Fibroblast of pulmonary artery (primary cell): ENCODE measurements at regions not wholly inside any gene's neighbourhood (a gene's known extent, or its start where the extent isn't known, plus 50 kb on each side); places are given as distances from the start of the nearest gene placed in this dataset.

ENCODE experiments used
- DNase-seq: peaks from one replicate; pipeline ENCODE4 v3.0.0-alpha.2; 2010; ENCODE audit warnings: low read depth
- H3K4me3 ChIP-seq: replicated peaks from 2 replicates; pipeline ENCODE4 v1.5.1; 2011; ENCODE audit warnings: low read depth, mild to moderate bottlenecking, control low read depth, low read length, moderate library complexity
- TF ChIP-seq, protein P1 (sequence below): IDR thresholded peaks from 2 replicates; pipeline ENCODE4 v1.5.1; 2011; ENCODE audit warnings: mild to moderate bottlenecking, control low read depth, low read length, inconsistent platforms; ENCODE audit errors: missing control alignments

DNA sequence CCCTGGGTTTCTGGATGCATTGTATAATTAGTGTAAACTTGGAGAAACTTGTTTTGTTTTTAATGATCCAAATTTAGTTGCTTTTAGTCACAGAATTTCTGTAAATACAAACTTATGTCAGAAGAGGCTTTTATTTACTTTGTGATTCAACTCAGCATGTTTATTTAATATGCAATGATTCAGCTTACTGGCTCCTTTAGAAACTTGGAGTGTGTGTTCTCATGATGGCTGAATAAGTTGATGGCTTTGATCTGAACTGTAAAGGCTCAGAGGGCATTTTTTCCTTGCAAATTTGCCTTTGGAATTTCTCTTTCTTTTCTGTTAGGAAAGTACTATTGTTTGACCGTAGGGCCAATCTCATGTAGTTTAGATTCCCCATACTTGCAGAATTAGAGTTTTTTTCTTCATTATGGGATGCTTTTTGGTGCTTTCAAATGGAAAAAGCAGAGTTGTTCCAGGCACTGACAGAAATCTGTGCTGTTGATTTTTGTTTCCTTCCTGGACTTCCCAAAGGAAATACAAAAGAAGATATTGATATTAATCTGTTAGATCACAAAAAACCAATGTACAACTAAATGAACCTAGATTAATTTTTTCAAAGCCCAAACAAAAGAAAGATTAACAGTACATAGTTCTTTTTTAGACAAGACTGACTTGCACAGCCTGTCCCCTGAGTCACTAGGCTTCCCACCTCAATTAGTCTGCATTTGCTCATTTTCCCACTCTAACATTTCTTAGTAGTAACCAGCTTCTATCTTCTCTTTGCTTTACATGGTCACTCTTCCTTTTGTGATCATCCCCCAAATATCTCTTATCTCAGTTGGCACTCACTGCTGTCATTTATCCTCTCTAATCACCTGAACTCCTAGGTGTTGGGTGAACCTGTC is 96.8 kb upstream of the AGR3 start:
- no peak overlapping the region for H3K4me3 ChIP-seq
- DNase-seq, result peak; percentile 55
- TF ChIP-seq, protein P1, sequence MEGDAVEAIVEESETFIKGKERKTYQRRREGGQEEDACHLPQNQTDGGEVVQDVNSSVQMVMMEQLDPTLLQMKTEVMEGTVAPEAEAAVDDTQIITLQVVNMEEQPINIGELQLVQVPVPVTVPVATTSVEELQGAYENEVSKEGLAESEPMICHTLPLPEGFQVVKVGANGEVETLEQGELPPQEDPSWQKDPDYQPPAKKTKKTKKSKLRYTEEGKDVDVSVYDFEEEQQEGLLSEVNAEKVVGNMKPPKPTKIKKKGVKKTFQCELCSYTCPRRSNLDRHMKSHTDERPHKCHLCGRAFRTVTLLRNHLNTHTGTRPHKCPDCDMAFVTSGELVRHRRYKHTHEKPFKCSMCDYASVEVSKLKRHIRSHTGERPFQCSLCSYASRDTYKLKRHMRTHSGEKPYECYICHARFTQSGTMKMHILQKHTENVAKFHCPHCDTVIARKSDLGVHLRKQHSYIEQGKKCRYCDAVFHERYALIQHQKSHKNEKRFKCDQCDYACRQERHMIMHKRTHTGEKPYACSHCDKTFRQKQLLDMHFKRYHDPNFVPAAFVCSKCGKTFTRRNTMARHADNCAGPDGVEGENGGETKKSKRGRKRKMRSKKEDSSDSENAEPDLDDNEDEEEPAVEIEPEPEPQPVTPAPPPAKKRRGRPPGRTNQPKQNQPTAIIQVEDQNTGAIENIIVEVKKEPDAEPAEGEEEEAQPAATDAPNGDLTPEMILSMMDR, result no peak

DNA sequence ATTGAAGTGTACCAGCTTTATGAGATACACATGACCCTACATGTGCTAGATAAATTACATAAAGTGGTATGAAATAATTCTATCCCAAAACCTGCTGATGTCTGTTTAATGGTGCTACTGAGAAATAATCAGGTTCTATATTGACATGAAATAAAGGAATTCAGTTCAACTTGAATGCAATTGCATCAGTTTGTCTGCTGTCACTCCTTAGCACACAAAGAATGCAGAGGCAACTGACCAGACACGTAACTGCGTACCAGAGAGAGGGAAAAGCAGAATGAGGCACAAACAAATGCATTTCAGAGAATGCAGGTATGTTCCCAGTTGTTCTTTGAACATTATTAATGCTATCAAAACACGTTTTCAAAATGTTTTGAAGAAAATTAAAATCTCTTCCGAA is 98.8 kb upstream of the AGR3 start:
- H3K4me3 ChIP-seq, result no peak overlapping the region
- no peak for DNase-seq
- TF ChIP-seq, protein P1, result no peak

DNA sequence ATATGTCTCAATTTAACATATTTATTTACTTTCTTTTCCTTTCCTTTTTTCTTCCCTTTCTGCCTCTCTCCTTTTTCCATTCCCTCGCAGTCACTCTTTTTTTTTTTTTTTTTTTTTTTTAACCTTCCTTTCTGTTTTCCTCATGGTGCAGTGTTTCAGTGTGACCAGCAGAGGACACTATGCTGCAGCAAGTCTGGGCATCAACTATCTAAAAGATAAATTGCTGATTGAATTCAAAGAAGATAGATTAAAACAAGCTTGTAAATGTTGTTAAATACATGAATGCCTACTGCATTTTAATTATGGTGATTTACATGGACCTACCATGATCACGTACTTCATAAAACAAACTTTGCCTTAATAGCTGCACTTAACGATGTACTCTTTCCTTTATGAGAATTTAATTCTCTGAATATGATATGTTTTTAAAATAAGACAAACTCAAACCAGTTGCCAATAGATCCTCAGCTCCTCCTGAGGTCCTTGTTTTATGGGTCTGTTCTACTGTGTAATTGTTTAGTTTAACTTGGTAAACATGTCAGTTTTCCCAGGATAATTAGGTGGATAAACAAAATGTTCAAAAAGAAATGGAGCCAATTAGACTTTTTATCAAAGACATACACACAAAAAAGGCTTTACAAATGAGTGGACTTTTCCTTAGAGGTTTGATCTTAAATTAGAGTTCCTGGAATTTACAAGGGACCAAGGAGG is 101.0 kb upstream of the AGR3 start:
- TF ChIP-seq, protein P1, result peak; percentile 97
- peak; percentile 77 for DNase-seq
- H3K4me3 ChIP-seq, result no peak overlapping the region

DNA sequence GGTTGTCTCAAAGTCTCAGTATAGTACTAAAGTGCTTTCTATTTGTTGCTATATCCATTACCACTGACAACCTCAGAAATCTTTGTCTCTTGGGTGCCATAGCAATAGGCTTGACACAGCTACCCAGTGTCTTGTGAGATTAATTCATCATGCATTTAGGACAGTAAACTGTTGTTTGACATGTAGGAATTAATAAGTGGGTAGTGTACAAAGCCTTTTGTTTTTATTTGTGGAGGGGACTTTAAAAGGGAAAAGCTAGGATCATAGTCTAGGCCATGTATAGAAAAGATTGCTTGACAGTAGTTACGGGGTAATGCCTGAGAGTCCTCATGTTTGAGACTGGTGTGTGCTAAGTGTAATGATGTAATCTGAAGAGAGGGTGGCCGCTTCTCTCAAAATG is 102.6 kb upstream of the AGR3 start:
- H3K4me3 ChIP-seq, result no peak overlapping the region
- DNase-seq, result no peak
- TF ChIP-seq, protein P1, result no peak

DNA sequence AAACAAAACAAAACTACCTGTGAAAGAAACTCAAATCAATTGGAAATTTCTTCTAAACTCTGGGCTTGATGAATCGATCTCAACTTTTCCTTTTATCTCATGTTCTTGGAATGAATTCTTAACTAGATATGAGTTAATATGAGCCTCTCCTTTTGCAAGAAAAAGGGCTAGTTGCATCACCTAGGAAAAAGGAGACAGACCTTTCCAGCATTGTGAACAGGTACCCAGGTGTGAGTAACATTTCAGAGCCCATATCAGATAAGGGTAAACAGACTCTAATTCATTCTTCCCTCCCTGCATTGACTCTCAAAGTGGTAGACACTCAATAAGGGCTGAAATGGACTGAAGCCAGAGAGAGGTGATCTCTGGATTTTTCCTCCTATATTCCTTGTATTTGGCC is 103.8 kb upstream of the AGR3 start:
- H3K4me3 ChIP-seq, result no peak overlapping the region
- TF ChIP-seq, protein P1, result no peak
- DNase-seq, result no peak

DNA sequence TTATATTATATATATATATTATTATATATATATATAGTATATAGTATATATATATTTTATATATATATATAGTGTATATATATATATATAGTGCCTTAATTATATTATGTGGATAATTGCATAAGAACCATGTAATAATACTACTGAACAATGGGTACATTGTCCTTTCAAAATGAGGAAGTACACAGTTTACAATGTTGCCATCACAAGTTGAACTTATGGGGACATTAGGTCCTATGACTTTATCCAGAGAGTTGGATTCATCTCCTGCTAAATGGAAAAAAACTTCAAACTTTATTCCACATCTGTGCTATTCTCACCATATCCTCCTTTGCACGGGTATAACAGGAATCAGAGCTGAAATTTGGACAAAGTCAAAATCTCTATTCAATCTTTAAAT is 105.0 kb upstream of the AGR3 start:
- TF ChIP-seq, protein P1, result no peak
- H3K4me3 ChIP-seq, result no peak overlapping the region
- no peak for DNase-seq
